ENCODE measurements at regions not wholly inside any gene's neighbourhood (a gene's known extent, or its start where the extent isn't known, plus 50 kb on each side); places are given as distances from the start of the nearest gene placed in this dataset.

- TF ChIP-seq CTCF (IDR thresholded peaks at IDR 0.05 in 8 of 11, conservative IDR thresholded peaks at IDR 0.05 in 3 of 11) (no peak), POLR2AphosphoS5 (IDR thresholded peaks at IDR 0.05) (no peak), POLR2A (IDR thresholded peaks at IDR 0.05) (no peak)
Observed at GRCh38 chr4:25524663-25525062, 131.0 kb upstream of the SLC34A2 start.
